GM12878 (cell line): ENCODE measurements at regions not wholly inside any gene's neighbourhood (a gene's known extent, or its start where the extent isn't known, plus 50 kb on each side); places are given as distances from the start of the nearest gene placed in this dataset.

ENCODE experiments used
- ATAC-seq: fragments of 200-7000 bp; cut with Tn5 transposase; 3 replicates; pipeline ENCODE4 v1.9.1; 2020; ENCODE audit warnings: mild to moderate bottlenecking, moderate library complexity
- BruUV-seq: library from RNA; stranded (reverse); fragments of 400-500 nt; replicated peaks from 2 replicates; lab custom pipeline; 2021; lab: Mats Ljungman, UMichigan
- CTCF ChIA-PET: fragments of 300-600 bp; sonication (Branson Sonifier 250); formaldehyde crosslinking; extraction: SDS; loops from one replicate; lab custom pipeline; 2021; ENCODE audit warnings: inconsistent platforms; lab: Yijun Ruan, JAX
- POLR2A ChIA-PET: fragments of 350-600 bp; formaldehyde crosslinking; extraction: SDS; loops from one replicate; lab custom pipeline; 2021; ENCODE audit warnings: inconsistent platforms; lab: Charles Lee
- RAD21 ChIA-PET: fragments of 300-600 bp; sonication (Branson Sonifier 250); formaldehyde crosslinking; loops from one replicate; lab custom pipeline; 2023; ENCODE audit warnings: antibody characterized with exemption; ENCODE audit not compliant: unreplicated experiment; lab: Charles Lee
- SMC1A ChIA-PET: fragments of 300-600 bp; sonication (Branson Sonifier 250); formaldehyde crosslinking; loops from one replicate; lab custom pipeline; 2023; ENCODE audit not compliant: unreplicated experiment, uncharacterized antibody; lab: Charles Lee
- DNase-seq: peaks from one replicate; pipeline ENCODE4 v3.0.0-alpha.2; 2011; ENCODE audit warnings: low read depth, low spot score
- FAIRE-seq: peaks from 3 replicates; lab custom pipeline; 2011; peaks lifted over from hg19 to GRCh38; lab: Jason Lieb, UNC
- H2AFZ ChIP-seq: 2 replicates; pipeline ENCODE4 v1.6.0; 2011; ENCODE audit warnings: low read depth, low read length, control low read depth; ENCODE audit not compliant: control insufficient read depth
- H3K27ac ChIP-seq: 2 replicates; pipeline ENCODE4 v1.5.1; 2011; ENCODE audit warnings: control low read depth; ENCODE audit not compliant: control insufficient read depth, insufficient read depth
- H3K27me3 ChIP-seq, 2 experiments: replicated peaks in 1 of 2; 2 replicates each; pipeline versions ENCODE4 v1.6.0 to v1.6.1; 2011; ENCODE audit warnings: low read length in 1 of 2; ENCODE audit not compliant: control insufficient read depth in 2 of 2, insufficient read depth in 2 of 2
- H3K36me3 ChIP-seq, 2 experiments: 2 replicates each; pipeline ENCODE4 v1.5.1; 2011; ENCODE audit warnings: low read length in 1 of 2; ENCODE audit not compliant: control insufficient read depth in 2 of 2, insufficient read depth in 2 of 2
- H3K4me1 ChIP-seq: 2 replicates; pipeline ENCODE4 v1.6.1; 2011; ENCODE audit warnings: mild to moderate bottlenecking, low read length, moderate library complexity, mixed read lengths; ENCODE audit not compliant: control insufficient read depth, insufficient read depth
- H3K4me2 ChIP-seq: 2 replicates; pipeline ENCODE4 v1.6.0; 2011; ENCODE audit warnings: control low read depth; ENCODE audit not compliant: control insufficient read depth, insufficient read depth
- H3K4me3 ChIP-seq: fragments of 200-600 bp; sonication (generic); 2 replicates; pipeline ENCODE4 v1.5.1; 2016
- H3K79me2 ChIP-seq: 2 replicates; pipeline ENCODE4 v1.6.0; 2011; ENCODE audit warnings: low read length; ENCODE audit not compliant: control insufficient read depth, insufficient read depth
- H3K9ac ChIP-seq: 2 replicates; pipeline ENCODE4 v1.8.0; 2011; ENCODE audit warnings: low read length, control low read depth, mixed read lengths; ENCODE audit not compliant: control insufficient read depth, insufficient read depth
- H3K9me3 ChIP-seq: replicated peaks from 3 replicates; pipeline ENCODE4 v1.5.1; 2011; ENCODE audit warnings: mild to moderate bottlenecking, low read length; ENCODE audit not compliant: control insufficient read depth, insufficient read depth
- H4K20me1 ChIP-seq: 2 replicates; pipeline ENCODE4 v1.6.0; 2011; ENCODE audit not compliant: control insufficient read depth, insufficient read depth
- CEBPB ChIP-seq, 2 experiments: fragments of 150-350 bp in 1 of 2; IDR thresholded peaks; 2 replicates each; pipeline ENCODE4 v1.6.1; 2012 to 2014; ENCODE audit warnings: low read depth in 2 of 2, low read length in 2 of 2, borderline replicate concordance in 1 of 2, inconsistent platforms in 1 of 2
- ESRRA ChIP-seq: IDR thresholded peaks from 2 replicates; pipeline ENCODE4 v1.6.1; 2012; ENCODE audit warnings: mild to moderate bottlenecking, low read length, improper control_type of control experiment
- MYB ChIP-seq: fragments of 150-350 bp; IDR thresholded peaks from 2 replicates; pipeline ENCODE4 v1.6.1; 2014; ENCODE audit warnings: mild to moderate bottlenecking, low read depth, low read length, borderline replicate concordance
- PAX8 ChIP-seq: fragments of 450-650 bp; IDR thresholded peaks from 2 replicates; pipeline ENCODE4 v1.6.1; 2017; ENCODE audit warnings: mild to moderate bottlenecking, moderate library complexity
- PRDM15 ChIP-seq: fragments of 450-650 bp; formaldehyde crosslinking; IDR thresholded peaks from 2 replicates; pipeline ENCODE4 v1.4.0; 2020; ENCODE audit warnings: mild to moderate bottlenecking, moderate library complexity
- RAD51 ChIP-seq: fragments of 450-650 bp; IDR thresholded peaks from 2 replicates; pipeline ENCODE4 v1.6.1; 2016; ENCODE audit warnings: moderate library complexity, mild to moderate bottlenecking, inconsistent platforms
- RB1 ChIP-seq: fragments of 450-650 bp; formaldehyde crosslinking; IDR thresholded peaks from 2 replicates; pipeline ENCODE4 v1.6.1; 2017; ENCODE audit warnings: mild to moderate bottlenecking, borderline replicate concordance
- SIX5 ChIP-seq: IDR thresholded peaks from 2 replicates; pipeline ENCODE4 v1.6.1; 2011; ENCODE audit warnings: mild to moderate bottlenecking, low read depth, low read length, moderate library complexity; ENCODE audit not compliant: severe bottlenecking
- TCF12 ChIP-seq: IDR thresholded peaks from 2 replicates; pipeline ENCODE4 v1.6.1; 2011; ENCODE audit warnings: low read depth, mild to moderate bottlenecking, low read length
- ZNF24 ChIP-seq: fragments of 450-650 bp; IDR thresholded peaks from 2 replicates; pipeline ENCODE4 v1.6.1; 2017; ENCODE audit warnings: antibody characterized with exemption, mild to moderate bottlenecking
- WGBS: methylation state at CpG from one replicate; pipeline ENCODE4 v1.1.6; 2016; ENCODE audit warnings: low lambda C conversion rate; ENCODE audit not compliant: insufficient replicate concordance, insufficient coverage; ENCODE audit errors: missing lambda C conversion rate; 5-methylcytosine and 5-hydroxymethylcytosine counted together
- in situ Hi-C: fragments of 300-500 bp; cut with MboI; formaldehyde crosslinking; loops from 9 replicates; pipeline ENCODE4 v1.14.3; 2018; ENCODE audit warnings: mixed read lengths
- intact Hi-C: fragments of 100-400 bp; cut with micrococcal nuclease; formaldehyde crosslinking; loops from one replicate; pipeline ENCODE4 v1.14.2; 2022; ENCODE audit not compliant: unreplicated experiment
- TF ChIP-seq, protein P1 (sequence below): IDR thresholded peaks from 2 replicates; pipeline ENCODE4 v1.6.1; 2011; ENCODE audit warnings: mild to moderate bottlenecking, low read depth, low read length, moderate library complexity; ENCODE audit not compliant: insufficient replicate concordance
- TF ChIP-seq, protein P2 (sequence below): fragments of 450-650 bp; IDR thresholded peaks from 2 replicates; pipeline ENCODE4 v1.6.1; 2017; ENCODE audit warnings: antibody characterized with exemption, mild to moderate bottlenecking, moderate library complexity

DNA sequence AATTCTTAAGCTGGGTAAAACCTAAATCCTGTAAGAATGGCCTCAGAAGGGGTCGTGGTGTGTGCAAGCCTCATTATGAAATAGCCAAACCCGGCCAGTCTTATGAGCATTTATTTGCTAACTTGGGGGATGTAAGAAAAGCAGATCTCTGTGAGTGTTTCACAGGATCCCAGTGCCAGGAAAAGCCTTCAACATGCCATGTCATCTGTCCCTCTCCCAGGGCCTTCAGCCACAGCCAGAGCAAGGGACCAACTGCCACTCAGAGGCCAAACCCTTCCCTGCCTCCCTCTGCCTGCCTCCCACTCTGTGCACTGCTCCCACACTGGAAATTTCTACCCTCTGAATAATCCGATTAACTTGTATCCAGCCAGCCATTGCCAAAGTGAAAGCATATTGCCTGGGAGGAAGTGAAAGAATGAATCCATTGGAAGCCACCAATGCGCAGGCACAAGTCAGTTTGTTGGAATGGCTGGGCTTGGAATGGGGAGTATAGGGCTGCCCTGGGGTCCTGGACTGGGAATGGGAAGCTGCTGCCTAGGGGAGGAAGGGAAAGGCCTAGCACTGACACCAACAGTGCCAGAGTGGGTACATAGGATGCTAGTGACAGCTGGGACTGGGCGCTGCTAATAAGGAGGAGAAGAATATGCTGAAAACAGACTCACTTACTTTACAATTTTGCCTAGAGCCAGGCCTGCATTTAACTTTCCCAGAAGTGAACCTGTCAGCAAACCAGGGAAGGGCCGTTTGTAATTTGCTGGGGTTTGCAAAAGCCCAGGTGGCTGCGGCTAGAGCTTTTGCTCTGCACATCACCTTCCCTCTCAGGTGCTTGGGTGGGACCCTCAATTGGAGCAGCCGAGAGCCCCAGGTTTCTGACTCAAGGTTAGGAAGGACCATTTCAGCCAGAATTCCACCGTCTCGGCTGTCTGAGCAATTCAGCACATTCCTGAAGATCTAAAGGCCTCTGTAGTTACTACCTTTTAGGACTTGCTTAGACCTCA lies 146.6 kb upstream of the NCK2 start:
- Histone ChIP-seq H3K79me2 (no peaks in the 10 kb centered on the region), H2AFZ (no peak overlapping the region), H3K4me1 (no peaks in the 10 kb centered on the region), H3K9ac (no peak overlapping the region), H3K27ac (no peak overlapping the region), H3K4me3 (no peak overlapping the region), H4K20me1 (no peaks in the 10 kb centered on the region), H3K36me3 (no peaks in the 10 kb centered on the region), H3K9me3 (no peaks in the 10 kb centered on the region), H3K4me2 (no peak overlapping the region), H3K27me3 (peaks cover 0 to 1% of the 10 kb centered on the region in 2 experiments; a peak in 1 of 4 replicates)
- ChIA-PET CTCF (no interaction called here), POLR2A (interaction anchor here (0.6 kb wide), 1 partner anchor 23 kb away, joined by 3 read pairs; no protein-coding TSS in a partner anchor), RAD21 (no interaction called here), SMC1A (no interaction called here)
- DNase-seq (no peak), ATAC-seq (no peak), FAIRE-seq (no peak)
- in situ Hi-C loops (no loop called here), intact Hi-C loops (no loop called here)
- no TSS peak for BruUV-seq
- WGBS, result 67% methylated on average over 10 of the region's 10 CpGs
- no peak for TF ChIP-seq PAX8
- TF ChIP-seq ESRRA, result no peak
- TF ChIP-seq, protein P1, sequence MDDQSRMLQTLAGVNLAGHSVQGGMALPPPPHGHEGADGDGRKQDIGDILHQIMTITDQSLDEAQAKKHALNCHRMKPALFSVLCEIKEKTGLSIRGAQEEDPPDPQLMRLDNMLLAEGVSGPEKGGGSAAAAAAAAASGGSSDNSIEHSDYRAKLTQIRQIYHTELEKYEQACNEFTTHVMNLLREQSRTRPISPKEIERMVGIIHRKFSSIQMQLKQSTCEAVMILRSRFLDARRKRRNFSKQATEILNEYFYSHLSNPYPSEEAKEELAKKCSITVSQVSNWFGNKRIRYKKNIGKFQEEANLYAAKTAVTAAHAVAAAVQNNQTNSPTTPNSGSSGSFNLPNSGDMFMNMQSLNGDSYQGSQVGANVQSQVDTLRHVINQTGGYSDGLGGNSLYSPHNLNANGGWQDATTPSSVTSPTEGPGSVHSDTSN, result no peak
- TF ChIP-seq, protein P2, sequence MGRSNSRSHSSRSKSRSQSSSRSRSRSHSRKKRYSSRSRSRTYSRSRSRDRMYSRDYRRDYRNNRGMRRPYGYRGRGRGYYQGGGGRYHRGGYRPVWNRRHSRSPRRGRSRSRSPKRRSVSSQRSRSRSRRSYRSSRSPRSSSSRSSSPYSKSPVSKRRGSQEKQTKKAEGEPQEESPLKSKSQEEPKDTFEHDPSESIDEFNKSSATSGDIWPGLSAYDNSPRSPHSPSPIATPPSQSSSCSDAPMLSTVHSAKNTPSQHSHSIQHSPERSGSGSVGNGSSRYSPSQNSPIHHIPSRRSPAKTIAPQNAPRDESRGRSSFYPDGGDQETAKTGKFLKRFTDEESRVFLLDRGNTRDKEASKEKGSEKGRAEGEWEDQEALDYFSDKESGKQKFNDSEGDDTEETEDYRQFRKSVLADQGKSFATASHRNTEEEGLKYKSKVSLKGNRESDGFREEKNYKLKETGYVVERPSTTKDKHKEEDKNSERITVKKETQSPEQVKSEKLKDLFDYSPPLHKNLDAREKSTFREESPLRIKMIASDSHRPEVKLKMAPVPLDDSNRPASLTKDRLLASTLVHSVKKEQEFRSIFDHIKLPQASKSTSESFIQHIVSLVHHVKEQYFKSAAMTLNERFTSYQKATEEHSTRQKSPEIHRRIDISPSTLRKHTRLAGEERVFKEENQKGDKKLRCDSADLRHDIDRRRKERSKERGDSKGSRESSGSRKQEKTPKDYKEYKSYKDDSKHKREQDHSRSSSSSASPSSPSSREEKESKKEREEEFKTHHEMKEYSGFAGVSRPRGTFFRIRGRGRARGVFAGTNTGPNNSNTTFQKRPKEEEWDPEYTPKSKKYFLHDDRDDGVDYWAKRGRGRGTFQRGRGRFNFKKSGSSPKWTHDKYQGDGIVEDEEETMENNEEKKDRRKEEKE, result no peak
- no peak for TF ChIP-seq SIX5
- no peak for TF ChIP-seq PRDM15 (CRISPR knock-in tag)
- no peak for TF ChIP-seq TCF12
- no peak for TF ChIP-seq MYB
- TF ChIP-seq RAD51, result no peak
- no peak for TF ChIP-seq RB1
- TF ChIP-seq ZNF24, result no peak
- TF ChIP-seq CEBPB (IDR thresholded peaks at IDR 0.05; ENCODE audit: borderline replicate concordance in 1 of 2, low read depth in 2 of 2, low read length in 2 of 2), result no peak
